ENCODE measurements at regions not wholly inside any gene's neighbourhood (a gene's known extent, or its start where the extent isn't known, plus 50 kb on each side); places are given as distances from the start of the nearest gene placed in this dataset.
A peak's percentile ranks its signal among the peaks of the same experiment; 100 is the strongest.

GRCh38 chr1:60274422-60275290 is 201.1 kb upstream of the C1orf87 start:
- DNase-seq (ENCODE audit: low read depth): peak; percentile 90
- TF ChIP-seq, protein P1, sequence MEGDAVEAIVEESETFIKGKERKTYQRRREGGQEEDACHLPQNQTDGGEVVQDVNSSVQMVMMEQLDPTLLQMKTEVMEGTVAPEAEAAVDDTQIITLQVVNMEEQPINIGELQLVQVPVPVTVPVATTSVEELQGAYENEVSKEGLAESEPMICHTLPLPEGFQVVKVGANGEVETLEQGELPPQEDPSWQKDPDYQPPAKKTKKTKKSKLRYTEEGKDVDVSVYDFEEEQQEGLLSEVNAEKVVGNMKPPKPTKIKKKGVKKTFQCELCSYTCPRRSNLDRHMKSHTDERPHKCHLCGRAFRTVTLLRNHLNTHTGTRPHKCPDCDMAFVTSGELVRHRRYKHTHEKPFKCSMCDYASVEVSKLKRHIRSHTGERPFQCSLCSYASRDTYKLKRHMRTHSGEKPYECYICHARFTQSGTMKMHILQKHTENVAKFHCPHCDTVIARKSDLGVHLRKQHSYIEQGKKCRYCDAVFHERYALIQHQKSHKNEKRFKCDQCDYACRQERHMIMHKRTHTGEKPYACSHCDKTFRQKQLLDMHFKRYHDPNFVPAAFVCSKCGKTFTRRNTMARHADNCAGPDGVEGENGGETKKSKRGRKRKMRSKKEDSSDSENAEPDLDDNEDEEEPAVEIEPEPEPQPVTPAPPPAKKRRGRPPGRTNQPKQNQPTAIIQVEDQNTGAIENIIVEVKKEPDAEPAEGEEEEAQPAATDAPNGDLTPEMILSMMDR (IDR thresholded peaks at IDR 0.05; ENCODE audit: control insufficient read depth, extremely low read depth, insufficient read depth): no peak
- no peak overlapping the region for H3K4me3 ChIP-seq (ENCODE audit: low read depth, low read length)

GRCh38 chr1:60273185-60273584 is 199.6 kb upstream of the C1orf87 start:
- DNase-seq (ENCODE audit: low read depth): no peak
- H3K4me3 ChIP-seq (ENCODE audit: low read depth, low read length): no peak overlapping the region
- TF ChIP-seq, protein P1 (IDR thresholded peaks at IDR 0.05; ENCODE audit: control insufficient read depth, extremely low read depth, insufficient read depth): no peak

- no peak overlapping the region for H3K4me3 ChIP-seq (ENCODE audit: low read depth, low read length)
- TF ChIP-seq, protein P1 (IDR thresholded peaks at IDR 0.05; ENCODE audit: control insufficient read depth, extremely low read depth, insufficient read depth): no peak
- no peak for DNase-seq (ENCODE audit: low read depth)
Measured at GRCh38 chr1:60271041-60271440, 197.5 kb upstream of the C1orf87 start.

DNA sequence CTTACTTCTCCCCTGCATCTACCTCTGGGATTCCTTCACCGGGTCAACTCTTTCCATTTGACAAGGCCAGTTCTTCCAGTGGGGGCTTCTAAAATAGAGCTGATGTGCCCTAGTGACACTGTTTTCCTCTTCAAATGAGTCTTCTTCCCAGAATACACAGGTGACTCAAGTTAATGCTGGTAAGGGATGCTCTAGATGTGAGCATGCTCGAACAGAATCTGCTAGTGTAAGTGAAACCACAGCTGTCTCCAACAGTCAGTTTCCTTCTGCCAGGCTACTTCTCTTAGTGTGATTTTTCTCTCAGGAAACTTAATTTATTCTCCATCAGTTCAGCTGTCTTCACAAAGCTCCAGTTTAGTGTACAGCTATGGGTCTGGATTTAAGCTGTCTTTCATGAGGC is 194.9 kb upstream of the C1orf87 start:
- TF ChIP-seq, protein P1 (IDR thresholded peaks at IDR 0.05; ENCODE audit: control insufficient read depth, extremely low read depth, insufficient read depth): no peak
- H3K4me3 ChIP-seq (ENCODE audit: low read depth, low read length): no peak overlapping the region
- DNase-seq (ENCODE audit: low read depth): no peak

GRCh38 chr1:60265560-60266535 is 192.3 kb upstream of the C1orf87 start:
- DNase-seq (ENCODE audit: low read depth): no peak
- TF ChIP-seq, protein P1 (IDR thresholded peaks at IDR 0.05; ENCODE audit: control insufficient read depth, extremely low read depth, insufficient read depth): no peak
- H3K4me3 ChIP-seq (ENCODE audit: low read depth, low read length): no peak overlapping the region

- no peak for DNase-seq (ENCODE audit: low read depth)
- no peak overlapping the region for H3K4me3 ChIP-seq (ENCODE audit: low read depth, low read length)
- TF ChIP-seq, protein P1 (IDR thresholded peaks at IDR 0.05; ENCODE audit: control insufficient read depth, extremely low read depth, insufficient read depth): no peak
Measured at GRCh38 chr1:60262701-60263100, 189.1 kb upstream of the C1orf87 start.
